A549 (cell line): ENCODE measurements at regions not wholly inside any gene's neighbourhood (a gene's known extent, or its start where the extent isn't known, plus 50 kb on each side); places are given as distances from the start of the nearest gene placed in this dataset.

Experiments
- ATAC-seq, 2 experiments: fragments of 200-7000 bp in 1 of 2; fragments of >200 bp in 1 of 2; cut with Nextera tagmentation in 1 of 2; cut with Tn5 transposase in 1 of 2; 3 replicates each; pipeline versions ENCODE4 v1.8.0 to v1.9.1; 2018 to 2020; ENCODE audit warnings: mild to moderate bottlenecking in 1 of 2, moderate library complexity in 1 of 2
- CTCF ChIA-PET: fragments of 300-600 bp; sonication (Branson Sonifier 250); formaldehyde crosslinking; extraction: SDS; loops from one replicate; lab custom pipeline; 2021; ENCODE audit warnings: antibody characterized with exemption, inconsistent platforms; lab: Yijun Ruan, JAX
- POLR2A ChIA-PET: fragments of 350-600 bp; formaldehyde crosslinking; extraction: SDS; loops from one replicate; lab custom pipeline; 2021; ENCODE audit warnings: antibody characterized with exemption, inconsistent platforms; lab: Yijun Ruan, JAX
- DNase-seq, 2 experiments: peaks; one replicate each; pipeline versions ENCODE4 v3.0.0 to v3.0.0-alpha.2; 2011 to 2016; ENCODE audit warnings: low read depth in 1 of 2, low spot score in 1 of 2
- FAIRE-seq: peaks from 2 replicates; lab custom pipeline; 2011; peaks lifted over from hg19 to GRCh38; lab: Jason Lieb, UNC
- H3K27ac ChIP-seq, 2 experiments: fragments of >200 bp; sonication (Bioruptor Twin); formaldehyde crosslinking; 3 replicates each; pipeline ENCODE4 v1.5.1; 2016 to 2017
- H3K4me1 ChIP-seq: fragments of >200 bp; sonication (Bioruptor Twin); formaldehyde crosslinking; 3 replicates; pipeline ENCODE4 v1.6.1; 2016
- H3K4me2 ChIP-seq: fragments of >200 bp; sonication (Bioruptor Twin); formaldehyde crosslinking; 3 replicates; pipeline ENCODE4 v1.6.1; 2016
- H3K4me3 ChIP-seq: fragments of >200 bp; sonication (Bioruptor Twin); formaldehyde crosslinking; 3 replicates; pipeline ENCODE4 v1.5.1; 2016
- H3K9me3 ChIP-seq: fragments of >200 bp; sonication (Bioruptor Twin); formaldehyde crosslinking; 3 replicates; pipeline ENCODE4 v1.6.1; 2016
- CBX2 ChIP-seq: fragments of 200-600 bp; sonication (generic); IDR thresholded peaks from 2 replicates; pipeline ENCODE4 v1.6.1; 2016; ENCODE audit warnings: low read depth, mild to moderate bottlenecking, borderline replicate concordance
- CBX8 ChIP-seq: fragments of 200-600 bp; sonication (generic); IDR thresholded peaks from 2 replicates; pipeline ENCODE4 v1.6.1; 2016
- CEBPB ChIP-seq, 2 experiments: fragments of >200 bp in 1 of 2; sonication (Bioruptor Twin) in 1 of 2; formaldehyde crosslinking in 1 of 2; IDR thresholded peaks; 2 replicates each; pipeline ENCODE4 v1.6.1; 2012 to 2016
- CHD4 ChIP-seq: fragments of 200-600 bp; sonication (generic); IDR thresholded peaks from 2 replicates; pipeline ENCODE4 v1.6.1; 2016; ENCODE audit warnings: antibody characterized with exemption, mild to moderate bottlenecking, borderline replicate concordance
- ESRRA ChIP-seq: fragments of 150-350 bp; IDR thresholded peaks from 2 replicates; pipeline ENCODE4 v1.6.1; 2014; ENCODE audit warnings: mild to moderate bottlenecking, low read length, borderline replicate concordance
- FOXS1 ChIP-seq: fragments of 250-450 bp; sonication (Bioruptor Pico); IDR thresholded peaks from 2 replicates; pipeline ENCODE4 v1.5.0; 2020; ENCODE audit warnings: mild to moderate bottlenecking, moderate library complexity
- HOXA7 ChIP-seq: fragments of 250-450 bp; sonication (Bioruptor Pico); IDR thresholded peaks from 2 replicates; pipeline ENCODE4 v1.5.0; 2020; ENCODE audit warnings: mild to moderate bottlenecking, moderate library complexity
- HOXB13 ChIP-seq: fragments of 250-450 bp; sonication (Bioruptor Pico); IDR thresholded peaks from 2 replicates; pipeline ENCODE4 v1.5.0; 2020; ENCODE audit warnings: low read depth, mild to moderate bottlenecking, moderate library complexity
- HOXB5 ChIP-seq: fragments of 250-450 bp; sonication (Bioruptor Pico); IDR thresholded peaks from 2 replicates; pipeline ENCODE4 v1.5.0; 2020; ENCODE audit warnings: mild to moderate bottlenecking, moderate library complexity
- JUNB ChIP-seq: fragments of >200 bp; sonication (Bioruptor Twin); formaldehyde crosslinking; IDR thresholded peaks from 2 replicates; pipeline ENCODE4 v1.6.1; 2016
- KDM5A ChIP-seq: fragments of 200-600 bp; sonication (generic); IDR thresholded peaks from 2 replicates; pipeline ENCODE4 v1.6.1; 2016; ENCODE audit warnings: antibody characterized with exemption, mild to moderate bottlenecking
- MAZ ChIP-seq: fragments of 150-350 bp; IDR thresholded peaks from 2 replicates; pipeline ENCODE4 v1.6.1; 2014; ENCODE audit warnings: antibody characterized with exemption, low read depth, low read length, borderline replicate concordance
- PHF8 ChIP-seq: fragments of 200-600 bp; sonication (generic); IDR thresholded peaks from 2 replicates; pipeline ENCODE4 v1.6.1; 2016; ENCODE audit warnings: low read depth, mild to moderate bottlenecking, antibody characterized with exemption, moderate library complexity, borderline replicate concordance
- POLR2A ChIP-seq: IDR thresholded peaks from 2 replicates; pipeline ENCODE4 v1.6.1; 2012; ENCODE audit warnings: mild to moderate bottlenecking, low read length
- RAD21 ChIP-seq, 2 experiments: fragments of >200 bp in 1 of 2; sonication (Bioruptor Twin) in 1 of 2; formaldehyde crosslinking in 1 of 2; IDR thresholded peaks in 1 of 2; conservative IDR thresholded peaks in 1 of 2; 2 replicates in 1 of 2; 3 replicates in 1 of 2; pipeline ENCODE4 v1.6.1; 2012 to 2018; ENCODE audit warnings: inconsistent platforms in 1 of 2
- RARB ChIP-seq: fragments of 250-450 bp; sonication (Bioruptor Pico); IDR thresholded peaks from 2 replicates; pipeline ENCODE4 v1.8.0; 2021; ENCODE audit warnings: mild to moderate bottlenecking, moderate library complexity
- RNF2 ChIP-seq: fragments of 200-600 bp; sonication (generic); IDR thresholded peaks from 2 replicates; pipeline ENCODE4 v1.6.1; 2016; ENCODE audit warnings: low read depth, mild to moderate bottlenecking, antibody characterized with exemption, moderate library complexity, borderline replicate concordance
- TFCP2L1 ChIP-seq: fragments of 250-450 bp; sonication (Bioruptor Pico); IDR thresholded peaks from 2 replicates; pipeline ENCODE4 v1.5.0; 2021; ENCODE audit warnings: mild to moderate bottlenecking
- ZNF302 ChIP-seq: fragments of 250-450 bp; sonication (Bioruptor Pico); IDR thresholded peaks from 2 replicates; pipeline ENCODE4 v1.9.0; 2021; ENCODE audit warnings: inconsistent platforms, mild to moderate bottlenecking, moderate library complexity
- WGBS: methylation state at CpG from one replicate; pipeline ENCODE4 v1.1.6; 2017; ENCODE audit errors: missing lambda C conversion rate; 5-methylcytosine and 5-hydroxymethylcytosine counted together
- TF ChIP-seq, protein P1 (sequence below): IDR thresholded peaks from 2 replicates; pipeline ENCODE4 v1.6.1; 2012
- TF ChIP-seq, protein P2 (sequence below): fragments of >200 bp; sonication (Bioruptor Twin); formaldehyde crosslinking; IDR thresholded peaks from 3 replicates; pipeline ENCODE4 v1.5.1; 2016
- TF ChIP-seq, protein P3 (sequence below): fragments of 200-600 bp; sonication (generic); IDR thresholded peaks from 2 replicates; pipeline ENCODE4 v1.6.1; 2016; ENCODE audit warnings: antibody characterized with exemption, mild to moderate bottlenecking, moderate library complexity
- TF ChIP-seq, protein P4 (sequence below): fragments of 250-450 bp; sonication (Bioruptor Pico); IDR thresholded peaks from 2 replicates; pipeline ENCODE4 v1.5.0; 2020; ENCODE audit warnings: low read depth, mild to moderate bottlenecking, moderate library complexity
- TF ChIP-seq, protein P5 (sequence below): fragments of >200 bp; sonication (Bioruptor Twin); formaldehyde crosslinking; IDR thresholded peaks from 2 replicates; pipeline ENCODE4 v1.6.1; 2016
- TF ChIP-seq, protein P6 (sequence below): fragments of 250-450 bp; sonication (Bioruptor Pico); IDR thresholded peaks from 2 replicates; pipeline ENCODE4 v1.5.0; 2021; ENCODE audit warnings: mild to moderate bottlenecking, moderate library complexity, borderline replicate concordance
- TF ChIP-seq, protein P7 (sequence below): IDR thresholded peaks from 2 replicates; pipeline ENCODE4 v1.6.1; 2012; ENCODE audit warnings: low read depth, borderline replicate concordance
- TF ChIP-seq, protein P8 (sequence below): fragments of 450-650 bp; IDR thresholded peaks from 2 replicates; pipeline ENCODE4 v1.6.1; 2014; ENCODE audit warnings: antibody characterized with exemption

DNA sequence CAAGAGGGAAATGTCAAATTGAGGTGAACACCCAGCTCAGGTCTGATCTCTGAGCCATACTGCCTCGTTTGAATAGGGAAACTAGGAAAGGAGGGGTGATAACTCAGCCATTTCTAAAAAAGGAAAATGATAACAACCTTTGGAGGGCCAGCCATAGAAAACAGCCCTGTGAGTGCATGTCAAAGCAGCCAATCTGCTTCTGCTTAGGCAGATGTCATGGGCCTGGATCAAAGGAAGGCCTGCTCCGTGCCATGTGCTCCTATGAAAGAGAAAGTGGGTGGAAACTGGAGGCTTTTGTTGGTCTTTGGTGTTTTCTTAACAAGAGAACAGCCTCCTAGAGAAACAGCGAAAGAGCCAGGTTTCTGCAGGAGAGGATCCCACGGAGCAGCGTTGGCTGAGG lies 428.0 kb downstream of the DHX35 start:
- CTCF ChIA-PET: no interaction called here
- Histone ChIP-seq H3K9me3 (no peaks in the 10 kb centered on the region), H3K4me2 (no peak overlapping the region), H3K4me3 (no peak overlapping the region), H3K27ac (no peak overlapping the region)
- 2% methylated on average over 5 of the region's 5 CpGs for WGBS
- ATAC-seq: no peak
- TF ChIP-seq HOXA7 (CRISPR knock-in tag): no peak
- TF ChIP-seq ZNF302: no peak
- TF ChIP-seq, protein P1, sequence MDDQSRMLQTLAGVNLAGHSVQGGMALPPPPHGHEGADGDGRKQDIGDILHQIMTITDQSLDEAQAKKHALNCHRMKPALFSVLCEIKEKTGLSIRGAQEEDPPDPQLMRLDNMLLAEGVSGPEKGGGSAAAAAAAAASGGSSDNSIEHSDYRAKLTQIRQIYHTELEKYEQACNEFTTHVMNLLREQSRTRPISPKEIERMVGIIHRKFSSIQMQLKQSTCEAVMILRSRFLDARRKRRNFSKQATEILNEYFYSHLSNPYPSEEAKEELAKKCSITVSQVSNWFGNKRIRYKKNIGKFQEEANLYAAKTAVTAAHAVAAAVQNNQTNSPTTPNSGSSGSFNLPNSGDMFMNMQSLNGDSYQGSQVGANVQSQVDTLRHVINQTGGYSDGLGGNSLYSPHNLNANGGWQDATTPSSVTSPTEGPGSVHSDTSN: no peak
- no peak for TF ChIP-seq RARB (CRISPR knock-in tag)
- TF ChIP-seq HOXB13 (CRISPR knock-in tag): no peak
- TF ChIP-seq, protein P2, sequence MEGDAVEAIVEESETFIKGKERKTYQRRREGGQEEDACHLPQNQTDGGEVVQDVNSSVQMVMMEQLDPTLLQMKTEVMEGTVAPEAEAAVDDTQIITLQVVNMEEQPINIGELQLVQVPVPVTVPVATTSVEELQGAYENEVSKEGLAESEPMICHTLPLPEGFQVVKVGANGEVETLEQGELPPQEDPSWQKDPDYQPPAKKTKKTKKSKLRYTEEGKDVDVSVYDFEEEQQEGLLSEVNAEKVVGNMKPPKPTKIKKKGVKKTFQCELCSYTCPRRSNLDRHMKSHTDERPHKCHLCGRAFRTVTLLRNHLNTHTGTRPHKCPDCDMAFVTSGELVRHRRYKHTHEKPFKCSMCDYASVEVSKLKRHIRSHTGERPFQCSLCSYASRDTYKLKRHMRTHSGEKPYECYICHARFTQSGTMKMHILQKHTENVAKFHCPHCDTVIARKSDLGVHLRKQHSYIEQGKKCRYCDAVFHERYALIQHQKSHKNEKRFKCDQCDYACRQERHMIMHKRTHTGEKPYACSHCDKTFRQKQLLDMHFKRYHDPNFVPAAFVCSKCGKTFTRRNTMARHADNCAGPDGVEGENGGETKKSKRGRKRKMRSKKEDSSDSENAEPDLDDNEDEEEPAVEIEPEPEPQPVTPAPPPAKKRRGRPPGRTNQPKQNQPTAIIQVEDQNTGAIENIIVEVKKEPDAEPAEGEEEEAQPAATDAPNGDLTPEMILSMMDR: no peak
- no peak for TF ChIP-seq CHD4
- TF ChIP-seq PHF8: no peak
- TF ChIP-seq, protein P3, sequence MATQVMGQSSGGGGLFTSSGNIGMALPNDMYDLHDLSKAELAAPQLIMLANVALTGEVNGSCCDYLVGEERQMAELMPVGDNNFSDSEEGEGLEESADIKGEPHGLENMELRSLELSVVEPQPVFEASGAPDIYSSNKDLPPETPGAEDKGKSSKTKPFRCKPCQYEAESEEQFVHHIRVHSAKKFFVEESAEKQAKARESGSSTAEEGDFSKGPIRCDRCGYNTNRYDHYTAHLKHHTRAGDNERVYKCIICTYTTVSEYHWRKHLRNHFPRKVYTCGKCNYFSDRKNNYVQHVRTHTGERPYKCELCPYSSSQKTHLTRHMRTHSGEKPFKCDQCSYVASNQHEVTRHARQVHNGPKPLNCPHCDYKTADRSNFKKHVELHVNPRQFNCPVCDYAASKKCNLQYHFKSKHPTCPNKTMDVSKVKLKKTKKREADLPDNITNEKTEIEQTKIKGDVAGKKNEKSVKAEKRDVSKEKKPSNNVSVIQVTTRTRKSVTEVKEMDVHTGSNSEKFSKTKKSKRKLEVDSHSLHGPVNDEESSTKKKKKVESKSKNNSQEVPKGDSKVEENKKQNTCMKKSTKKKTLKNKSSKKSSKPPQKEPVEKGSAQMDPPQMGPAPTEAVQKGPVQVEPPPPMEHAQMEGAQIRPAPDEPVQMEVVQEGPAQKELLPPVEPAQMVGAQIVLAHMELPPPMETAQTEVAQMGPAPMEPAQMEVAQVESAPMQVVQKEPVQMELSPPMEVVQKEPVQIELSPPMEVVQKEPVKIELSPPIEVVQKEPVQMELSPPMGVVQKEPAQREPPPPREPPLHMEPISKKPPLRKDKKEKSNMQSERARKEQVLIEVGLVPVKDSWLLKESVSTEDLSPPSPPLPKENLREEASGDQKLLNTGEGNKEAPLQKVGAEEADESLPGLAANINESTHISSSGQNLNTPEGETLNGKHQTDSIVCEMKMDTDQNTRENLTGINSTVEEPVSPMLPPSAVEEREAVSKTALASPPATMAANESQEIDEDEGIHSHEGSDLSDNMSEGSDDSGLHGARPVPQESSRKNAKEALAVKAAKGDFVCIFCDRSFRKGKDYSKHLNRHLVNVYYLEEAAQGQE: no peak
- TF ChIP-seq, protein P4, sequence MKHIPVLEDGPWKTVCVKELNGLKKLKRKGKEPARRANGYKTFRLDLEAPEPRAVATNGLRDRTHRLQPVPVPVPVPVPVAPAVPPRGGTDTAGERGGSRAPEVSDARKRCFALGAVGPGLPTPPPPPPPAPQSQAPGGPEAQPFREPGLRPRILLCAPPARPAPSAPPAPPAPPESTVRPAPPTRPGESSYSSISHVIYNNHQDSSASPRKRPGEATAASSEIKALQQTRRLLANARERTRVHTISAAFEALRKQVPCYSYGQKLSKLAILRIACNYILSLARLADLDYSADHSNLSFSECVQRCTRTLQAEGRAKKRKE (CRISPR knock-in tag): no peak
- no peak for TF ChIP-seq FOXS1 (CRISPR knock-in tag)
- TF ChIP-seq, protein P5, sequence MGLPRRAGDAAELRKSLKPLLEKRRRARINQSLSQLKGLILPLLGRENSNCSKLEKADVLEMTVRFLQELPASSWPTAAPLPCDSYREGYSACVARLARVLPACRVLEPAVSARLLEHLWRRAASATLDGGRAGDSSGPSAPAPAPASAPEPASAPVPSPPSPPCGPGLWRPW: no peak
- no peak for TF ChIP-seq TFCP2L1 (CRISPR knock-in tag)
- no peak for TF ChIP-seq CEBPB (IDR thresholded peaks at IDR 0.05)
- TF ChIP-seq, all 56 proteins: peak for 0
- H3K4me1 ChIP-seq: no peaks in the 10 kb centered on the region
- no peak for FAIRE-seq
- POLR2A ChIA-PET: no interaction called here
- no peak for DNase-seq

DNA sequence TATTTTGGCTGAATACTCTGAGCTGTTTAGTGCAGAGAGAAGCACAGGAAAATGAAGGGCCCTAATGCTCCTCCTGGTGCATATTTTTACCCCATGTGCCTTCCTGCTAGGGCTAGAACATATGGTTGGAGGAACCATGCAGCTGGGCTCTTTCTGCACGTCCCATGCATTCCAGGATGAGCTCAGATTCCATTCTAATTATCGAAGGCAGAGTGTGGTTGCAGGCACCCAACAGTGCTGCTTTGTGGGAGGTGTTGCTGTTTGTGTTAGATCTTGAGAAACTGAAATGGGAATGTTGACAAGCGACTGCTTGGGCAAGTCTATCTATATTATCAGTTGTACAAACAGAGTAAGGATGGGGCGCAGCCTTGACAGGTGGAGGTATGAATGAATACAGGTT lies 419.5 kb downstream of the DHX35 start:
- ChIA-PET POLR2A (no interaction called here), CTCF (no interaction called here)
- FAIRE-seq (no peak), ATAC-seq (no peak), DNase-seq (no peak)
- Histone ChIP-seq H3K9me3 (no peaks in the 10 kb centered on the region), H3K4me3 (no peak overlapping the region), H3K4me2 (no peak overlapping the region), H3K4me1 (no peaks in the 10 kb centered on the region), H3K27ac (no peak overlapping the region)
- 3% methylated on average over 4 of the region's 4 CpGs for WGBS
- no peak for TF ChIP-seq KDM5A
- no peak for TF ChIP-seq POLR2A
- TF ChIP-seq, protein P6, sequence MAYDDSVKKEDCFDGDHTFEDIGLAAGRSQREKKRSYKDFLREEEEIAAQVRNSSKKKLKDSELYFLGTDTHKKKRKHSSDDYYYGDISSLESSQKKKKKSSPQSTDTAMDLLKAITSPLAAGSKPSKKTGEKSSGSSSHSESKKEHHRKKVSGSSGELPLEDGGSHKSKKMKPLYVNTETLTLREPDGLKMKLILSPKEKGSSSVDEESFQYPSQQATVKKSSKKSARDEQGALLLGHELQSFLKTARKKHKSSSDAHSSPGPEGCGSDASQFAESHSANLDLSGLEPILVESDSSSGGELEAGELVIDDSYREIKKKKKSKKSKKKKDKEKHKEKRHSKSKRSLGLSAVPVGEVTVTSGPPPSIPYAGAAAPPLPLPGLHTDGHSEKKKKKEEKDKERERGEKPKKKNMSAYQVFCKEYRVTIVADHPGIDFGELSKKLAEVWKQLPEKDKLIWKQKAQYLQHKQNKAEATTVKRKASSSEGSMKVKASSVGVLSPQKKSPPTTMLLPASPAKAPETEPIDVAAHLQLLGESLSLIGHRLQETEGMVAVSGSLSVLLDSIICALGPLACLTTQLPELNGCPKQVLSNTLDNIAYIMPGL: no peak
- TF ChIP-seq CBX2: no peak
- TF ChIP-seq, protein P7, sequence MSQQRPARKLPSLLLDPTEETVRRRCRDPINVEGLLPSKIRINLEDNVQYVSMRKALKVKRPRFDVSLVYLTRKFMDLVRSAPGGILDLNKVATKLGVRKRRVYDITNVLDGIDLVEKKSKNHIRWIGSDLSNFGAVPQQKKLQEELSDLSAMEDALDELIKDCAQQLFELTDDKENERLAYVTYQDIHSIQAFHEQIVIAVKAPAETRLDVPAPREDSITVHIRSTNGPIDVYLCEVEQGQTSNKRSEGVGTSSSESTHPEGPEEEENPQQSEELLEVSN: no peak
- no peak for TF ChIP-seq CHD4
- TF ChIP-seq RAD21 (conservative IDR thresholded peaks at IDR 0.05 in 1 of 2, IDR thresholded peaks at IDR 0.05 in 1 of 2): no peak
- no peak for TF ChIP-seq RNF2
- no peak for TF ChIP-seq ESRRA
- TF ChIP-seq CBX8: no peak
- TF ChIP-seq MAZ: no peak
- TF ChIP-seq HOXB5 (CRISPR knock-in tag): no peak
- TF ChIP-seq HOXA7 (CRISPR knock-in tag): no peak
- no peak for TF ChIP-seq JUNB
- TF ChIP-seq, protein P8, sequence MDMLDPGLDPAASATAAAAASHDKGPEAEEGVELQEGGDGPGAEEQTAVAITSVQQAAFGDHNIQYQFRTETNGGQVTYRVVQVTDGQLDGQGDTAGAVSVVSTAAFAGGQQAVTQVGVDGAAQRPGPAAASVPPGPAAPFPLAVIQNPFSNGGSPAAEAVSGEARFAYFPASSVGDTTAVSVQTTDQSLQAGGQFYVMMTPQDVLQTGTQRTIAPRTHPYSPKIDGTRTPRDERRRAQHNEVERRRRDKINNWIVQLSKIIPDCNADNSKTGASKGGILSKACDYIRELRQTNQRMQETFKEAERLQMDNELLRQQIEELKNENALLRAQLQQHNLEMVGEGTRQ: no peak
